Dendritic cell treated with granulocyte-macrophage colony-stimulating factor and Interleukin-4, amounts not matched to agents 40 ng/mL and 50 ng/mL, for 4 days (primary cell): ENCODE measurements at regions not wholly inside any gene's neighbourhood (a gene's known extent, or its start where the extent isn't known, plus 50 kb on each side); places are given as distances from the start of the nearest gene placed in this dataset.
"Not testable (repeated sequence)": the region's sequence is repeated elsewhere in the genome, so short reads cannot be mapped to it uniquely, and the experiment has no call there.

Source experiments
- H3K27ac Mint-ChIP-seq: one replicate; pipeline ENCODE4 v1.8.0; 2022; ENCODE audit warnings: mild to moderate bottlenecking, mixed read lengths
- H3K27me3 Mint-ChIP-seq: one replicate; pipeline ENCODE4 v1.8.0; 2022; ENCODE audit warnings: mild to moderate bottlenecking, mixed read lengths
- H3K36me3 Mint-ChIP-seq: one replicate; pipeline ENCODE4 v1.8.0; 2022; ENCODE audit warnings: low read depth, mixed read lengths
- H3K4me1 Mint-ChIP-seq: one replicate; pipeline ENCODE4 v1.8.0; 2022; ENCODE audit warnings: low read depth, mixed read lengths
- H3K4me3 Mint-ChIP-seq: one replicate; pipeline ENCODE4 v1.8.0; 2022; ENCODE audit warnings: mild to moderate bottlenecking, moderate library complexity, mixed read lengths
- H3K9me3 Mint-ChIP-seq: one replicate; pipeline ENCODE4 v1.8.0; 2022; ENCODE audit warnings: mixed read lengths
- intact Hi-C: fragments of 100-400 bp; cut with micrococcal nuclease; formaldehyde crosslinking; loops from one replicate; pipeline ENCODE4 v1.15.0; 2022

GRCh38 chr21:9572782-9573181 is 948.6 kb upstream of the TPTE start:
- intact Hi-C loops, H3K27me3 Mint-ChIP-seq, H3K27ac Mint-ChIP-seq, H3K36me3 Mint-ChIP-seq, H3K4me1 Mint-ChIP-seq, H3K4me3 Mint-ChIP-seq: not testable (repeated sequence)
- peaks cover 15% of the 10 kb centered on the region for H3K9me3 Mint-ChIP-seq

DNA sequence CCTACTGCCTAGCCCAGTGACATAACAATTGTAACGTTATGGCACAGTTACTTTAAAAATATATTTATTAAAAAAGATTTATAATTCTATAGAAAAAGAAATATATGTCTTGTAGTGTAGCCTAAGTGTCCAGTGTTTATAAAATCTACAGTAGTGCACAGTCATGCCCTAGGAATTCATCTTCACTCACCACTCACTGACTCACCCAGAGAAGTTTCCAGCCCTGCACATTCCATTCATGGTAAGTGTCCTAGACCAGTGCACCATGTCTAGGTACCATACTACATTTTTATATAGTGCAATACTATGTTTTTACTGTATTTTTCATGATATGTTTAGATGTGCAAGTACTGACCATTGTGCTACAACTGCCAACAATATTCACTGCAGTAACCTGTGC is 947.9 kb upstream of the TPTE start:
- H3K4me3 Mint-ChIP-seq, H3K9me3 Mint-ChIP-seq, H3K27me3 Mint-ChIP-seq, H3K27ac Mint-ChIP-seq, H3K4me1 Mint-ChIP-seq, intact Hi-C loops, H3K36me3 Mint-ChIP-seq: not testable (repeated sequence)

DNA sequence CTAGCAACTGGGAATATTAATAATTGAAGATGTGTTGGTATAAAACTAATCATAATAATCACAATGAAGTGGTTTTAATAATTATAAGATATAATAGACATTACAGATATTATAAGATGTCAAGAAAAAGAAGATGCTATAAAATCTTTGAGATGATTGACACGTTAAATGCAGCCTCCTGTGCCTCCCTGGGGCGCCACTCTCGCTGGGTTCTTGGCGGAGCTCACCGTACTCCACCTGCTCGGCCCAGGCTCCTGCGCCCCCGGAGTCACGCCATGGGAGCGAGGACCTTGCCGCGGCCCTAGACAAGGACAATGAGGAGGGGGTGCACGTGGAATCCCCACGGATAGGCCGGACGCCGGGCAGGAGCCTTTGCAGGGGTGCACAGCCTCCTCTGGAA is 942.1 kb upstream of the TPTE start:
- H3K9me3 Mint-ChIP-seq, H3K27ac Mint-ChIP-seq, H3K4me1 Mint-ChIP-seq, H3K27me3 Mint-ChIP-seq, H3K36me3 Mint-ChIP-seq, intact Hi-C loops, H3K4me3 Mint-ChIP-seq: not testable (repeated sequence)

DNA sequence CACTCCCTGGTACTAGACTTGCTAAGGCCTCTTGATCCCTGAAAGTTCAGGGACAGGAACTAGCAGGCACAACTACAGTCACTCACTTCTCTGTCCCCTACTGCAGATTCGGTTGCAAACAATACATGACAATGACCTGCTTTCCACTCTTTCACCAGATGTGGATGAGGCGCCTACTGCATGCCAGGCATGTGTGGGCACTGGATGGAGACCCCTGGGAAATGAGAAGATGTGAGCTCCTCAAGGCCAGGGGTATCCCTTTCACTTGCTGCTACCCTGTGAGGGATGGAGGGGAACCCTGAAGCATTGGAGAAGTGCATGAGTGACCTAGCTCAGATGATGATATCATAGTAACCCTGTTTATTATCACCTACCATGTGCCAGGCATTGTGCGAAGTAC is 933.4 kb upstream of the TPTE start:
- intact Hi-C loops, H3K36me3 Mint-ChIP-seq, H3K9me3 Mint-ChIP-seq, H3K4me1 Mint-ChIP-seq, H3K27ac Mint-ChIP-seq, H3K4me3 Mint-ChIP-seq, H3K27me3 Mint-ChIP-seq: not testable (repeated sequence)

GRCh38 chr21:9592591-9592990 is 928.8 kb upstream of the TPTE start:
- H3K4me3 Mint-ChIP-seq, H3K27ac Mint-ChIP-seq, H3K27me3 Mint-ChIP-seq, H3K9me3 Mint-ChIP-seq, H3K4me1 Mint-ChIP-seq, intact Hi-C loops, H3K36me3 Mint-ChIP-seq: not testable (repeated sequence)

DNA sequence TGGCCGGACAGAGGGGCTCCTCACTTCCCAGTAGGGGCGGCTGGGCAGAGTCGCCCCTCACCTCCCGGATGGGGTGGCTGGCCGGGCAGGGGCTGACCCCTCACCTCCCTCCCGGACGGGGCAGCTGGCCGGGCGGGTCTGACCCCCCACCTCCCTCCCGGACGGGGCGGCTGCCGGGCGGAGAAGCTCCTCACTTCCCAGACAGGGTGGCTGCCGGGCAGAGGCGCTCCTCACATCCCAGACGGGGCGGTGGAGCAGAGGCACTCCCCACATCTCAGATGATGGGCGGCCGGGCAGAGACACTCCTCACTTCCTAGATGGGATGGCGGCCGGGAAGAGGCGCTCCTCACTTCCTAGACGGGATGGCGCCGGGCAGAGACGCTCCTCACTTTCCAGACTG is 927.7 kb upstream of the TPTE start:
- H3K36me3 Mint-ChIP-seq, H3K9me3 Mint-ChIP-seq, H3K27me3 Mint-ChIP-seq, H3K4me3 Mint-ChIP-seq, H3K4me1 Mint-ChIP-seq, intact Hi-C loops, H3K27ac Mint-ChIP-seq: not testable (repeated sequence)

DNA sequence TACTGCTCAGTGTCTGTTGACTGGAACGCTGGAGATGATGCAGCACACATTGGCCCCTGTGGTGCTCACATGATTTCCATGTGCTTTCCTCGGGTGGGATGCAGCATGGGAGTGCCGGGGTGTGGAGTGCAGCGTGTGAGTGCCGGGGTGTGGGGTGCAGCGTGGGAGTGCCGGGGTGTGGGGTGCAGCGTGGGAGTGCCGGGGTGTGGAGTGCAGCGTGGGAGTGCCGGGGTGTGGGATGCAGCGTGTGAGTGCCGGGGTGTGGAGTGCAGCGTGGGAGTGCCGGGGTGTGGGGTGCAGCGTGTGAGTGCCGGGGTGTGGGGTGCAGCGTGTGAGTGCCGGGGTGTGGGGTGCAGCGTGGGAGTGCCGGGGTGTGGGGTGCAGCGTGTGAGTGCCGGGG is 907.4 kb upstream of the TPTE start:
- H3K27ac Mint-ChIP-seq, intact Hi-C loops, H3K4me3 Mint-ChIP-seq, H3K27me3 Mint-ChIP-seq, H3K36me3 Mint-ChIP-seq, H3K4me1 Mint-ChIP-seq, H3K9me3 Mint-ChIP-seq: not testable (repeated sequence)

DNA sequence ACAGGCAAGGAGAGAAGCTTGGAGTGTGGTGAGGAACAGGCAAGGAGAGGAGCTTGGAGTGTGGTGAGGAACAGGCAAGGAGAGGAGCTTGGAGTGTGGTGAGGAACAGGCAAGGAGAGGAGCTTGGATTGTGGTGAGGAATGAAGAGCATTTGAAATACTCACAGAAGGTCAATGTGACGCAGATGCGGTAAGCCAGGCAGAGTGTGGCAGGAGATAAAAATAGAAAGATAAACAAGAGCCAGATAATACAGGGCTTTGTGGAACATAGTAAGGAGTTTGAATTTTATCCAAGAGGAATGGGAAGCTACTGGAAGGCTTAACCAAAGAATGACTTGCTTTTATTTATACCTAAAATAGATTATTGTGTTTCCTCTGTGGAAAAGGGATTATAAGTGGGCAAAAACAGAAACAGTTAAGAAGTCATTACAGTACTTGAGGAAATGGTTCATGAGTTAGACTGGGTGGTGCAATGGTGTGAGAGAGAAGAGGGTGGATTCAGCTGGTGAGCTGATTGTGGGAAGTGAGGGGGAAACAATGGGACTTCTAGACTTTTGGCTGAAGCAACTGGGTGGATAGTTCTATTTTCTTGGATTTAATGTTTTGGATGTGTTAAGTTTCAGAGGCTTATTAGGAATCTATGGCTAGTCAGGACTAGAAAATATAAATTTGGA is 900.1 kb upstream of the TPTE start:
- H3K27me3 Mint-ChIP-seq, H3K27ac Mint-ChIP-seq, intact Hi-C loops, H3K4me1 Mint-ChIP-seq, H3K36me3 Mint-ChIP-seq, H3K9me3 Mint-ChIP-seq, H3K4me3 Mint-ChIP-seq: not testable (repeated sequence)

DNA sequence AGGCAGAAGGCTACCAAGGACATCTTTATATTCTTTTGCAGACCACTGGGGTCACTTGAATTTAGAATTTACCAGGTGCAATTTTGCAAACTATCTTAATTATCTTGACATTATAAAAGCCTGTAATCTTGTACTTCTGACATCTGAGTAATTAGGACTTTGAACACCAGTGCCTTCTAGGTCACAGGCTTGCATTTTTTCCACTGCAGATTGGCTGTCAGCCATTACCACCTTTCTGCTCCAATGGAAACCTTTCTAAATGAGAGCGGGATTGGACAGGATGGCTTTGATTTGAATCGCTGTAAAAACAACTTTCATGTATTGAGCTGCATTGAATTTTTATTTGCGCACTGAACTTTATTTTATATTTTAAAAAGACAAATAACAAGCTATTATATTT is 893.3 kb upstream of the TPTE start:
- H3K27me3 Mint-ChIP-seq, H3K4me3 Mint-ChIP-seq, H3K27ac Mint-ChIP-seq, H3K36me3 Mint-ChIP-seq, intact Hi-C loops, H3K9me3 Mint-ChIP-seq, H3K4me1 Mint-ChIP-seq: not testable (repeated sequence)

GRCh38 chr21:9647409-9647808 is 874.0 kb upstream of the TPTE start:
- H3K36me3 Mint-ChIP-seq, intact Hi-C loops, H3K4me1 Mint-ChIP-seq, H3K4me3 Mint-ChIP-seq, H3K27ac Mint-ChIP-seq, H3K27me3 Mint-ChIP-seq: not testable (repeated sequence)
- H3K9me3 Mint-ChIP-seq: peaks cover 20% of the 10 kb centered on the region

DNA sequence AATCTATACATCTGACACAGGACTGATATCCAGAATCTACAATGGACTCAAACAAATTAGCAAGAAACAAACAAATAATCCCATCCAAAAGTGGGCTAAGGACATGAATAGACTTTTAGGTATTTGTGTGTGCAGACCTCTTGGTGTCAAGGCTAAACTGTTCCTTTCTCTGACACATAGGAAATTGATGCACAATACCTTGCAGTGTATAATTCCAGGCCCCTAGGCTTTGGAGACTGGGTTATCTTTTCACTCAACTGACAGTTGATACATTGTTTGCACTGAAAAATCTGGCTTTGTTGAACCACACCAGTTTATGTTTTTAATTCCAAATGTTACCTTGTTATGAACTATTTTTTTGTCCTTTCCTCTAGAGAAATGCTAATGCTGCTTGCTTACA is 873.1 kb upstream of the TPTE start:
- peaks cover 20% of the 10 kb centered on the region for H3K9me3 Mint-ChIP-seq
- H3K27ac Mint-ChIP-seq, H3K4me3 Mint-ChIP-seq, H3K36me3 Mint-ChIP-seq, H3K4me1 Mint-ChIP-seq, H3K27me3 Mint-ChIP-seq, intact Hi-C loops: not testable (repeated sequence)

- H3K27ac Mint-ChIP-seq, H3K27me3 Mint-ChIP-seq, intact Hi-C loops, H3K4me3 Mint-ChIP-seq, H3K36me3 Mint-ChIP-seq, H3K4me1 Mint-ChIP-seq: not testable (repeated sequence)
- H3K9me3 Mint-ChIP-seq: peaks cover 20% of the 10 kb centered on the region
Measured at GRCh38 chr21:9648947-9649720, 872.2 kb upstream of the TPTE start.

GRCh38 chr21:9652819-9653218 is 868.6 kb upstream of the TPTE start:
- H3K27ac Mint-ChIP-seq, H3K27me3 Mint-ChIP-seq, H3K36me3 Mint-ChIP-seq, H3K4me1 Mint-ChIP-seq, H3K4me3 Mint-ChIP-seq, intact Hi-C loops: not testable (repeated sequence)
- peaks cover 15% of the 10 kb centered on the region for H3K9me3 Mint-ChIP-seq

- H3K27ac Mint-ChIP-seq, H3K27me3 Mint-ChIP-seq, intact Hi-C loops, H3K4me1 Mint-ChIP-seq, H3K36me3 Mint-ChIP-seq, H3K4me3 Mint-ChIP-seq: not testable (repeated sequence)
- H3K9me3 Mint-ChIP-seq: peaks cover 19% of the 10 kb centered on the region
Measured at GRCh38 chr21:9655221-9655620, 866.2 kb upstream of the TPTE start.

DNA sequence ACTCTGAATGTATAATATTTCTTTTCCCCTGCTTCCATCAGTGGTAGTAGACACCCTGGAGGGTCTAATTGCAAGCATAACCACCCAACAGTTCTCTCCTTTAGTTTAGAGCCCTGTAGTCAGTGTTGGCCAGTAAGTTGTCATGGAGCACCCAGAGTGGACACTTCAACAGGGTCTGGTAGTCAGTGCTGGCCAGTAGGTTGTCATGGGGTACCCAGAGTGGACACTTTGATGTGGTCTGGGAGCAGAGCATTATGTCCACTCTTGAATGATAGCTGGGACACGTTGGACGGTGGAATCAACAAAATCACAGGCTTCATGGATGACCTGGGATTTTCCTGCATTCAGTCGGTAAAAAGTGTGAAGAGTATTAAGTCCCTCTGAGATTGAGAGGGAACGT is 864.9 kb upstream of the TPTE start:
- H3K4me1 Mint-ChIP-seq, H3K27me3 Mint-ChIP-seq, H3K27ac Mint-ChIP-seq, intact Hi-C loops, H3K4me3 Mint-ChIP-seq, H3K36me3 Mint-ChIP-seq: not testable (repeated sequence)
- peaks cover 19% of the 10 kb centered on the region for H3K9me3 Mint-ChIP-seq
